Chondrocyte (in vitro differentiated cells): ENCODE measurements at regions not wholly inside any gene's neighbourhood (a gene's known extent, or its start where the extent isn't known, plus 50 kb on each side); places are given as distances from the start of the nearest gene placed in this dataset.

Experiments used
- DNase-seq: peaks from one replicate; pipeline ENCODE4 v3.0.0; 2021; ENCODE audit warnings: mixed read lengths, low spot score
- H3K27ac Mint-ChIP-seq: one replicate; pipeline ENCODE4 v1.8.0; 2021; ENCODE audit warnings: mild to moderate bottlenecking, moderate library complexity, mixed read lengths; ENCODE audit not compliant: unreplicated experiment
- H3K27me3 Mint-ChIP-seq: 2 replicates; pipeline ENCODE4 v1.8.0; 2021; ENCODE audit warnings: low read depth, mixed read lengths
- H3K36me3 Mint-ChIP-seq: 2 replicates; pipeline ENCODE4 v1.8.0; 2021; ENCODE audit warnings: low read depth, mixed read lengths
- H3K4me1 Mint-ChIP-seq: 2 replicates; pipeline ENCODE4 v1.8.0; 2021; ENCODE audit warnings: low read depth, mild to moderate bottlenecking, mixed read lengths
- H3K4me3 Mint-ChIP-seq: one replicate; pipeline ENCODE4 v1.8.0; 2021; ENCODE audit warnings: mild to moderate bottlenecking, moderate library complexity, mixed read lengths; ENCODE audit not compliant: unreplicated experiment
- H3K9me3 Mint-ChIP-seq: 2 replicates; pipeline ENCODE4 v1.8.0; 2021; ENCODE audit warnings: low read depth, mixed read lengths
- TF ChIP-seq, protein P1 (sequence below): fragments of 200-600 bp; sonication (generic); IDR thresholded peaks from 2 replicates; pipeline ENCODE4 v1.5.0; 2021; ENCODE audit warnings: antibody characterized with exemption, mild to moderate bottlenecking, moderate library complexity

- TF ChIP-seq, protein P1, sequence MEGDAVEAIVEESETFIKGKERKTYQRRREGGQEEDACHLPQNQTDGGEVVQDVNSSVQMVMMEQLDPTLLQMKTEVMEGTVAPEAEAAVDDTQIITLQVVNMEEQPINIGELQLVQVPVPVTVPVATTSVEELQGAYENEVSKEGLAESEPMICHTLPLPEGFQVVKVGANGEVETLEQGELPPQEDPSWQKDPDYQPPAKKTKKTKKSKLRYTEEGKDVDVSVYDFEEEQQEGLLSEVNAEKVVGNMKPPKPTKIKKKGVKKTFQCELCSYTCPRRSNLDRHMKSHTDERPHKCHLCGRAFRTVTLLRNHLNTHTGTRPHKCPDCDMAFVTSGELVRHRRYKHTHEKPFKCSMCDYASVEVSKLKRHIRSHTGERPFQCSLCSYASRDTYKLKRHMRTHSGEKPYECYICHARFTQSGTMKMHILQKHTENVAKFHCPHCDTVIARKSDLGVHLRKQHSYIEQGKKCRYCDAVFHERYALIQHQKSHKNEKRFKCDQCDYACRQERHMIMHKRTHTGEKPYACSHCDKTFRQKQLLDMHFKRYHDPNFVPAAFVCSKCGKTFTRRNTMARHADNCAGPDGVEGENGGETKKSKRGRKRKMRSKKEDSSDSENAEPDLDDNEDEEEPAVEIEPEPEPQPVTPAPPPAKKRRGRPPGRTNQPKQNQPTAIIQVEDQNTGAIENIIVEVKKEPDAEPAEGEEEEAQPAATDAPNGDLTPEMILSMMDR, result no peak
- Mint-ChIP-seq H3K27ac (no peak overlapping the region), H3K4me3 (no peak overlapping the region), H3K36me3 (no peaks in the 10 kb centered on the region), H3K9me3 (no peaks in the 10 kb centered on the region), H3K4me1 (no peaks in the 10 kb centered on the region), H3K27me3 (no peaks in the 10 kb centered on the region)
- DNase-seq, result no peak
These were observed 1194.9 kb downstream of the BRD1 start for GRCh38 chr22:48632646-48633246.

- Mint-ChIP-seq H3K4me1 (no peaks in the 10 kb centered on the region), H3K27me3 (no peaks in the 10 kb centered on the region), H3K9me3 (no peaks in the 10 kb centered on the region), H3K4me3 (no peak overlapping the region), H3K27ac (no peak overlapping the region), H3K36me3 (no peaks in the 10 kb centered on the region)
- no peak for DNase-seq
- TF ChIP-seq, protein P1, result no peak
These were observed 1196.3 kb downstream of the BRD1 start for GRCh38 chr22:48631288-48631863.

DNA sequence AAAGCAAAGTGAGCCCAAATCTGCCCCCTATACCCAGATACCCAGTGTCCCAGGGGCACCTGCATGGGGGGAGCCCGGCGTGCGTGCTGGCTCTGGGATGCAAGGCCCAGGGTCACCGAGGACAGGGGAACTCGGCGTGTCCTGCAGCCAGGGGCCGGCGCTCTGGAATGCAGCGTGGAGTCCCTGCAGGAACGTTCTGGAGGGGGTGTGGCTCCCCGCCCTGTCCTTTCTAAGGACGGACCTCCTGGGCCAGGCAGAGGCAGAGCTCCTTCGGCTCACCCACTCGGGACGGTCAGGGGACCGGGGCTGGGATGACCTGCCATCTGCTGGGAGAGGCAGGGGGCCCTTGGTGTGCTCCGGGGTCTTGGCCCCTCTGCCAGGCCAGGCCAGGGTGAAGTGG lies 1196.8 kb downstream of the BRD1 start:
- DNase-seq, result no peak
- no peaks in the 10 kb centered on the region for H3K36me3 Mint-ChIP-seq
- no peaks in the 10 kb centered on the region for H3K9me3 Mint-ChIP-seq
- H3K4me3 Mint-ChIP-seq, result no peak overlapping the region
- TF ChIP-seq, protein P1, result no peak
- no peaks in the 10 kb centered on the region for H3K4me1 Mint-ChIP-seq
- H3K27ac Mint-ChIP-seq, result no peak overlapping the region
- H3K27me3 Mint-ChIP-seq, result no peaks in the 10 kb centered on the region

DNA sequence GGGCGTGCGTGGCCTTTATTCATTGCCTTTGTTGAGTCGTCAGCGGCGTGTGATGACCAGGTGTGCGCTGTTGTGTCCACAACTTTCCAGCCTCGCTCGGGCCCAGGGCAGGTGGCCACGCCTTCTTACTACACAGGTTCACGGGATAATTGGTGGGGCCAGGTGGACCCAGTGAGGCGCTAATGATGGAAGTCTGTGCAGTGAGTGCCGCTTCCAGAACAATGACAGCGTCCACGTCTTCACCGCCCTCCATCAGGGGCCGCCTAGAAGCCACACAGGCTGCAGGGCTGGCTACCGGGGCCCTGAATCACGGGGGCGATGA lies 1197.3 kb downstream of the BRD1 start:
- Mint-ChIP-seq H3K36me3 (no peaks in the 10 kb centered on the region), H3K4me3 (no peak overlapping the region), H3K27ac (no peak overlapping the region), H3K9me3 (no peaks in the 10 kb centered on the region), H3K27me3 (no peaks in the 10 kb centered on the region), H3K4me1 (no peaks in the 10 kb centered on the region)
- TF ChIP-seq, protein P1, result no peak
- no peak for DNase-seq

DNA sequence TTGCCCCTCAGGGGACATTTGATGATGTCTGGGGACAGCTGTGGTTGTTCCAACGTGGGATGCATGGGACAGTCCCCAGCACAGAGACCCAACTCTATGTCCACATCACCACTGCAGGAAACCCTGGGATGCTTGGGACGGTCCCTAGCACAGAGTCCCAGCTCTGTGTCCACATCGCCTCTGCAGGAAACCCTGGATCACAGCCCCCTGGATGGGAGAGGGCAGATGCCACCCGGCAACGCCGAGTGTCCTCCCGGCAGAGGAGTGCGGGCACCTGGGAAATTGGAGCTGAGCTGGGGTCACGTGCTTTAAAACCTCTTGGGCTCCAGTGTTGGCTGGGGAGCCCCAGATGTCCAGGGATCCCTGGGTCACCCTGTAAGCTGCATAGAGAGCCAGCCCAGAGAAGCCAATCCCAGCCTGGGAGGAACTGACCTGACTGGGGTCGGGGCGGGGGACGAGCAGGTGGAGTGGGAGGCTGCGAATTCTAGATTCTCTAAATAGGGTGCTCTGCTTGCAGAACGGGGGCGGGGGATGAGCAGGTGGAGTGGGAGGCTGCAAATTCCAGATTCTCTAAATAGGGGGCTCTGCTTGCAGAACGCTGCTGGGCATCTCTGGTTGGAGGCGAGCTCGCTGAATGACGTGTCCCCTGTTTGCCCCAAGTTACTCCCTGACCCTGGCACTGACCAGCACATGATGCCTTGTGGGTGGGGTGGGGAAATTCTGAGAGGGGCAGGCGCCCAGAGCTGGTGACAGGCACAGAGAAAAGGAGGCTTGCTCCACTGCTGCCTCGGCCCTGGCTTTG lies 1197.8 kb downstream of the BRD1 start:
- H3K36me3 Mint-ChIP-seq, result no peaks in the 10 kb centered on the region
- no peak overlapping the region for H3K27ac Mint-ChIP-seq
- H3K9me3 Mint-ChIP-seq, result no peaks in the 10 kb centered on the region
- no peak overlapping the region for H3K4me3 Mint-ChIP-seq
- no peaks in the 10 kb centered on the region for H3K27me3 Mint-ChIP-seq
- TF ChIP-seq, protein P1, result no peak
- no peak for DNase-seq
- no peaks in the 10 kb centered on the region for H3K4me1 Mint-ChIP-seq
